ENCODE measurements at regions not wholly inside any gene's neighbourhood (a gene's known extent, or its start where the extent isn't known, plus 50 kb on each side); places are given as distances from the start of the nearest gene placed in this dataset.

DNA sequence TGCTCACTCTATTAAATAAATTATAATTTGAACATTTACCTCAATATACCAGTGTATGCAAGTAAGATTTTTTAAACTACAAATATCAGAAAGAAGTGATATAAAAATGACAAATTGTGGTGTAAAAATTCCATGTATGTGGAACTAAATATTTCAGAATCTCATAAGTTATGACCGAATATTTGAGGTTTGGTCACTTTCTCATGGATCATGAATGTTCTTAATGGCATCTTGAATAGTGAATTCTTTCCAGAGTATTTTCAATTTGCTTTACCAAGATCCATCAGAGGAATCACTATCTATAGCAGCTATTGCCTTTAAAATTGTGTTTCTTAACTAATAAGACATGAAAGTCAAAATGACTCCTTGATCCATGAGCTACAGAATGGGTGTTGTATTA is 950.6 kb downstream of the TBC1D32 start:
- in situ Hi-C loops (cut with MboI) (no loop called here), intact Hi-C loops (cut with micrococcal nuclease) (no loop called here)
- ATAC-seq: no peak
- no peaks in the 10 kb centered on the region for H4K20me1 ChIP-seq (replicated peaks; ENCODE audit: control insufficient read depth, insufficient read depth, low read length)
- no peaks in the 10 kb centered on the region for H3K4me1 ChIP-seq (replicated peaks in 1 of 2; ENCODE audit: control insufficient read depth in 2 of 2, insufficient read depth in 2 of 2, low read length in 2 of 2)
- no peaks in the 10 kb centered on the region for H3K79me2 ChIP-seq (ENCODE audit: control insufficient read depth, insufficient read depth, low read length)
- H3K9me3 ChIP-seq (replicated peaks; ENCODE audit: control insufficient read depth, insufficient read depth, low read depth, low read length): no peaks in the 10 kb centered on the region; the same call in 1 of the 2 replicates
- H3K4me3 ChIP-seq: no peak overlapping the region
- CTCF ChIA-PET (ENCODE audit: low intra/inter-chr PET ratio): no interaction called here
- no peak overlapping the region for H2AFZ ChIP-seq (ENCODE audit: low read depth, low read length)
- no peaks in the 10 kb centered on the region for H3K9me1 ChIP-seq (ENCODE audit: control insufficient read depth, insufficient read depth, low read length)
- DNase-seq (ENCODE audit: extremely low read depth in 1 of 4, low spot score in 3 of 4): no peak
- WGBS (ENCODE audit: insufficient coverage, low coverage, missing lambda C conversion rate): 5% methylated on average over 1 of the region's 1 CpG
- H3K9ac ChIP-seq (ENCODE audit: insufficient read depth in 1 of 2, low read depth in 2 of 2, low read length in 2 of 2): no peak overlapping the region
- H3K27me3 ChIP-seq (ENCODE audit: control insufficient read depth in 2 of 2, insufficient read depth in 2 of 2, low read length in 2 of 2): no peaks in the 10 kb centered on the region
- TF ChIP-seq TAF15 (IDR thresholded peaks at IDR 0.05; ENCODE audit: low read depth, low read length) (no peak), ZNF165 (CRISPR knock-in tag; IDR thresholded peaks at IDR 0.05; ENCODE audit: borderline replicate concordance) (no peak), BACH1 (tag; IDR thresholded peaks at IDR 0.05) (no peak), PRDM10 (IDR thresholded peaks at IDR 0.05; ENCODE audit: partially characterized antibody) (no peak), ZBTB49 (CRISPR knock-in tag; IDR thresholded peaks at IDR 0.05; ENCODE audit: borderline replicate concordance) (no peak), SOX6 (IDR thresholded peaks at IDR 0.05) (no peak), ARID4B (CRISPR knock-in tag; IDR thresholded peaks at IDR 0.05) (no peak), PTTG1 (tag; IDR thresholded peaks at IDR 0.05; ENCODE audit: low read depth) (no peak)
- TF ChIP-seq, protein P1, sequence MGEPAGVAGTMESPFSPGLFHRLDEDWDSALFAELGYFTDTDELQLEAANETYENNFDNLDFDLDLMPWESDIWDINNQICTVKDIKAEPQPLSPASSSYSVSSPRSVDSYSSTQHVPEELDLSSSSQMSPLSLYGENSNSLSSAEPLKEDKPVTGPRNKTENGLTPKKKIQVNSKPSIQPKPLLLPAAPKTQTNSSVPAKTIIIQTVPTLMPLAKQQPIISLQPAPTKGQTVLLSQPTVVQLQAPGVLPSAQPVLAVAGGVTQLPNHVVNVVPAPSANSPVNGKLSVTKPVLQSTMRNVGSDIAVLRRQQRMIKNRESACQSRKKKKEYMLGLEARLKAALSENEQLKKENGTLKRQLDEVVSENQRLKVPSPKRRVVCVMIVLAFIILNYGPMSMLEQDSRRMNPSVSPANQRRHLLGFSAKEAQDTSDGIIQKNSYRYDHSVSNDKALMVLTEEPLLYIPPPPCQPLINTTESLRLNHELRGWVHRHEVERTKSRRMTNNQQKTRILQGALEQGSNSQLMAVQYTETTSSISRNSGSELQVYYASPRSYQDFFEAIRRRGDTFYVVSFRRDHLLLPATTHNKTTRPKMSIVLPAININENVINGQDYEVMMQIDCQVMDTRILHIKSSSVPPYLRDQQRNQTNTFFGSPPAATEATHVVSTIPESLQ (CRISPR knock-in tag; IDR thresholded peaks at IDR 0.05): no peak
- FAIRE-seq: no peak
- no TSS peak for BruUV-seq (replicated peaks)
- POLR2A ChIA-PET: no interaction called here
- no peak overlapping the region for H3K4me2 ChIP-seq (ENCODE audit: insufficient read depth, low read length)
- H3K36me3 ChIP-seq (ENCODE audit: control insufficient read depth, insufficient read depth, low read length): no peaks in the 10 kb centered on the region
- no peak overlapping the region for H3K27ac ChIP-seq (ENCODE audit: extremely low read depth, low read depth, low read length)
